IMR-90 (cell line): ENCODE measurements at regions not wholly inside any gene's neighbourhood (a gene's known extent, or its start where the extent isn't known, plus 50 kb on each side); places are given as distances from the start of the nearest gene placed in this dataset.

Experiments
- ATAC-seq: fragments of 200-7000 bp; cut with Tn5 transposase; 2 replicates; pipeline ENCODE4 v1.9.1; 2020; ENCODE audit warnings: low read depth, mild to moderate bottlenecking, moderate library complexity
- BruUV-seq: library from RNA; stranded (reverse); fragments of 400-500 nt; replicated peaks from 2 replicates; lab custom pipeline; 2021; lab: Mats Ljungman, UMichigan
- CTCF ChIA-PET: fragments of 300-600 bp; formaldehyde crosslinking; extraction: SDS; loops from one replicate; lab custom pipeline; 2021; ENCODE audit warnings: antibody characterized with exemption; lab: Yijun Ruan, JAX
- POLR2A ChIA-PET: fragments of 300-600 bp; sonication (Branson Sonifier 250); formaldehyde crosslinking; loops from one replicate; lab custom pipeline; 2022; ENCODE audit warnings: antibody characterized with exemption; ENCODE audit not compliant: unreplicated experiment; lab: Charles Lee
- DNase-seq: peaks from one replicate; pipeline ENCODE4 v3.0.0; 2013
- H2AFZ ChIP-seq: replicated peaks from 2 replicates; pipeline ENCODE3; 2013; ENCODE audit warnings: low read length, mild to moderate bottlenecking; ENCODE audit not compliant: poor library complexity
- H2AK5ac ChIP-seq: 2 replicates; pipeline ENCODE4 v1.6.1; 2013; ENCODE audit warnings: low read depth, low read length, inconsistent platforms
- H2AK9ac ChIP-seq: replicated peaks from 2 replicates; pipeline ENCODE3; 2013; ENCODE audit warnings: mild to moderate bottlenecking, low read depth, low read length, moderate library complexity; ENCODE audit not compliant: poor library complexity
- H2BK120ac ChIP-seq: 2 replicates; pipeline ENCODE4 v1.6.1; 2013; ENCODE audit warnings: low read depth, low read length, inconsistent platforms
- H2BK15ac ChIP-seq: 3 replicates; pipeline ENCODE4 v1.6.1; 2013; ENCODE audit warnings: low read depth, low read length, inconsistent platforms
- H2BK20ac ChIP-seq: 2 replicates; pipeline ENCODE4 v1.6.1; 2013; ENCODE audit warnings: low read depth, mild to moderate bottlenecking, inconsistent platforms, low read length, moderate library complexity
- H2BK5ac ChIP-seq: 2 replicates; pipeline ENCODE4 v1.6.1; 2013; ENCODE audit warnings: mild to moderate bottlenecking, low read depth, low read length, inconsistent platforms; ENCODE audit not compliant: poor library complexity, severe bottlenecking
- H3K14ac ChIP-seq: replicated peaks from 2 replicates; pipeline ENCODE4 v1.6.1; 2013; ENCODE audit warnings: low read depth, low read length, inconsistent platforms
- H3K18ac ChIP-seq: 2 replicates; pipeline ENCODE4 v1.6.1; 2013; ENCODE audit warnings: low read depth, low read length, control low read depth
- H3K23ac ChIP-seq: 2 replicates; pipeline ENCODE4 v1.6.1; 2013; ENCODE audit warnings: low read depth, low read length, inconsistent platforms
- H3K27ac ChIP-seq: 2 replicates; pipeline ENCODE4 v1.5.1; 2013; ENCODE audit warnings: mild to moderate bottlenecking, control low read depth, low read length; ENCODE audit not compliant: insufficient read depth
- H3K27me3 ChIP-seq: 2 replicates; pipeline ENCODE4 v1.6.1; 2013; ENCODE audit warnings: low read length; ENCODE audit not compliant: control insufficient read depth, insufficient read depth
- H3K36me3 ChIP-seq: 2 replicates; pipeline ENCODE4 v1.6.1; 2013; ENCODE audit warnings: low read length, mixed read lengths; ENCODE audit not compliant: control insufficient read depth, insufficient read depth
- H3K4ac ChIP-seq: 2 replicates; pipeline ENCODE4 v1.6.1; 2013; ENCODE audit warnings: low read depth, low read length, inconsistent platforms
- H3K4me1 ChIP-seq: 2 replicates; pipeline ENCODE4 v1.6.1; 2013; ENCODE audit warnings: low read length, mixed read lengths; ENCODE audit not compliant: control insufficient read depth, insufficient read depth
- H3K4me2 ChIP-seq: 2 replicates; pipeline ENCODE4 v1.6.1; 2013; ENCODE audit warnings: low read depth, mild to moderate bottlenecking, control low read depth, low read length, moderate library complexity
- H3K4me3 ChIP-seq: 2 replicates; pipeline ENCODE4 v1.5.1; 2013; ENCODE audit warnings: low read depth, mild to moderate bottlenecking, control low read depth, low read length, moderate library complexity; ENCODE audit not compliant: insufficient read depth
- H3K56ac ChIP-seq: 2 replicates; pipeline ENCODE4 v1.6.1; 2013; ENCODE audit warnings: low read length, inconsistent platforms; ENCODE audit not compliant: insufficient read depth; ENCODE audit errors: extremely low read depth
- H3K79me1 ChIP-seq, 2 experiments: 2 replicates each; pipeline ENCODE4 v1.6.1; 2013; ENCODE audit warnings: low read length in 2 of 2, inconsistent platforms in 1 of 2, low read depth in 1 of 2
- H3K9ac ChIP-seq: 2 replicates; pipeline ENCODE4 v1.6.1; 2013; ENCODE audit warnings: low read depth, low read length, control low read depth
- H3K9me1 ChIP-seq: 2 replicates; pipeline ENCODE4 v1.6.1; 2013; ENCODE audit warnings: low read length, inconsistent platforms; ENCODE audit not compliant: insufficient read depth
- H3K9me3 ChIP-seq: 2 replicates; pipeline ENCODE4 v1.6.1; 2013; ENCODE audit warnings: low read length; ENCODE audit not compliant: control insufficient read depth, insufficient read depth
- H4K20me1 ChIP-seq: 2 replicates; pipeline ENCODE4 v1.6.1; 2013; ENCODE audit warnings: low read length, inconsistent platforms; ENCODE audit not compliant: insufficient read depth
- H4K5ac ChIP-seq: 2 replicates; pipeline ENCODE4 v1.6.1; 2013; ENCODE audit warnings: mild to moderate bottlenecking, low read depth, low read length, control low read depth
- H4K8ac ChIP-seq, 2 experiments: 2 replicates each; pipeline ENCODE4 v1.6.1; 2013; ENCODE audit warnings: low read depth in 2 of 2, low read length in 2 of 2, control low read depth in 1 of 2, inconsistent platforms in 1 of 2
- H4K91ac ChIP-seq: 2 replicates; pipeline ENCODE4 v1.6.1; 2013; ENCODE audit warnings: low read depth, low read length, inconsistent platforms; ENCODE audit not compliant: insufficient read depth
- BHLHE40 ChIP-seq: fragments of 150-350 bp; IDR thresholded peaks from 2 replicates; pipeline ENCODE4 v1.6.1; 2016; ENCODE audit warnings: mild to moderate bottlenecking, low read depth, low read length
- CEBPB ChIP-seq: IDR thresholded peaks from 2 replicates; pipeline ENCODE4 v1.6.1; 2012; ENCODE audit warnings: low read depth, low read length, improper control_type of control experiment
- CHD1 ChIP-seq: IDR thresholded peaks from 2 replicates; pipeline ENCODE4 v1.6.1; 2012; ENCODE audit warnings: low read depth, low read length, improper control_type of control experiment
- CTCF ChIP-seq: conservative IDR thresholded peaks from 2 replicates; pipeline ENCODE4 v1.5.1; 2012; ENCODE audit warnings: mild to moderate bottlenecking, low read depth, low read length, improper control_type of control experiment
- ELK1 ChIP-seq: fragments of 150-350 bp; IDR thresholded peaks from 2 replicates; pipeline ENCODE4 v1.6.1; 2016; ENCODE audit warnings: low read depth, mild to moderate bottlenecking, low read length, moderate library complexity, borderline replicate concordance
- FOS ChIP-seq: fragments of 150-350 bp; IDR thresholded peaks from 2 replicates; pipeline ENCODE4 v1.6.1; 2016; ENCODE audit warnings: low read depth, low read length
- MAFK ChIP-seq: IDR thresholded peaks from 2 replicates; pipeline ENCODE4 v1.6.1; 2012; ENCODE audit warnings: low read depth, low read length, improper control_type of control experiment
- MAZ ChIP-seq: IDR thresholded peaks from 2 replicates; pipeline ENCODE4 v1.6.1; 2012; ENCODE audit warnings: low read depth, mild to moderate bottlenecking, low read length, improper control_type of control experiment, moderate library complexity, borderline replicate concordance
- MXI1 ChIP-seq: IDR thresholded peaks from 2 replicates; pipeline ENCODE4 v1.6.1; 2012; ENCODE audit warnings: low read depth, mild to moderate bottlenecking, low read length, moderate library complexity, borderline replicate concordance
- NFE2L2 ChIP-seq: fragments of 150-350 bp; IDR thresholded peaks from 2 replicates; pipeline ENCODE4 v1.6.1; 2016; ENCODE audit warnings: low read depth, mild to moderate bottlenecking, low read length
- POLR2A ChIP-seq: IDR thresholded peaks from 2 replicates; pipeline ENCODE4 v1.6.1; 2012; ENCODE audit warnings: mild to moderate bottlenecking, low read depth, low read length
- RAD21 ChIP-seq: IDR thresholded peaks from 2 replicates; pipeline ENCODE4 v1.6.1; 2012; ENCODE audit warnings: low read length, improper control_type of control experiment
- RCOR1 ChIP-seq: IDR thresholded peaks from 2 replicates; pipeline ENCODE4 v1.6.1; 2012; ENCODE audit warnings: mild to moderate bottlenecking, low read length, improper control_type of control experiment; ENCODE audit not compliant: insufficient replicate concordance
- RFX5 ChIP-seq: IDR thresholded peaks from 2 replicates; pipeline ENCODE4 v1.8.0; 2012; ENCODE audit warnings: low read depth, mild to moderate bottlenecking, low read length, moderate library complexity
- SMC3 ChIP-seq: fragments of 150-350 bp; IDR thresholded peaks from 2 replicates; pipeline ENCODE4 v1.6.1; 2016; ENCODE audit warnings: low read depth, mild to moderate bottlenecking, antibody characterized with exemption, low read length, moderate library complexity
- USF2 ChIP-seq: fragments of 150-350 bp; IDR thresholded peaks from 2 replicates; pipeline ENCODE4 v1.6.1; 2017; ENCODE audit warnings: mild to moderate bottlenecking, antibody characterized with exemption, low read length, low read depth
- WGBS, 2 experiments: methylation state at CpG; one replicate each; pipeline versions ENCODE4 v1.1.5 to v1.1.7; 2013; ENCODE audit warnings: missing lambda C conversion rate in 2 of 2; ENCODE audit not compliant: insufficient read length in 1 of 2; ENCODE audit errors: extremely low coverage in 2 of 2; 5-methylcytosine and 5-hydroxymethylcytosine counted together
- dilution Hi-C: fragments of 300-500 bp; cut with HindIII; formaldehyde crosslinking; loops from one replicate; pipeline ENCODE4 v1.14.3; 2018; ENCODE audit warnings: low sequenced_read_pairs; ENCODE audit not compliant: unreplicated experiment
- in situ Hi-C: fragments of 300-500 bp; cut with MboI; formaldehyde crosslinking; loops from 3 replicates; pipeline ENCODE4 v1.14.3; 2019; ENCODE audit warnings: low sequenced_read_pairs, inconsistent platforms, mixed read lengths
- intact Hi-C: fragments of 100-400 bp; cut with micrococcal nuclease; formaldehyde crosslinking; loops from 2 replicates; pipeline ENCODE4 v1.10.0; 2022

GRCh38 chr21:28066076-28066475 is 926.6 kb downstream of the LTN1 start:
- Histone ChIP-seq H3K23ac (no peak overlapping the region), H3K14ac (no peak overlapping the region), H3K4me3 (no peak overlapping the region), H3K36me3 (no peaks in the 10 kb centered on the region), H4K5ac (no peak overlapping the region), H3K27ac (no peak overlapping the region), H4K20me1 (no peaks in the 10 kb centered on the region), H3K9me1 (peaks cover 3% of the 10 kb centered on the region; the same call in 1 of the 2 replicates), H3K9ac (no peak overlapping the region), H2BK15ac (no peak overlapping the region), H3K4ac (no peak overlapping the region), H2AK9ac (no peak overlapping the region), H2BK20ac (no peak overlapping the region; the same call in 1 of the 2 replicates), H3K4me2 (no peak overlapping the region), H3K4me1 (peaks cover 8% of the 10 kb centered on the region), H2BK5ac (no peak overlapping the region), H3K79me1 (no peaks in the 10 kb centered on the region), H3K27me3 (no peaks in the 10 kb centered on the region), H2AK5ac (no peak overlapping the region), H4K91ac (no peak overlapping the region), H3K56ac (no peak overlapping the region), H4K8ac (peak overlapping the region in 1 of 2 experiments; percentile 57; a peak in 1 of 4 replicates), H3K18ac (no peak overlapping the region), H2AFZ (no peak overlapping the region), H3K9me3 (no peaks in the 10 kb centered on the region), H2BK120ac (no peak overlapping the region)
- in situ Hi-C loops (loop anchor here (25.0 kb wide), 2 partner anchors 671 to 871 kb away; no protein-coding TSS in a partner anchor), intact Hi-C loops (loop anchor here (5.0 to 10.0 kb wide), 5 partner anchors 49 to 501 kb away; no protein-coding TSS in a partner anchor), dilution Hi-C loops (no loop called here)
- WGBS, 2 experiments = no CpG with 5 or more reads among the region's 1 CpG
- ATAC-seq (no peak), DNase-seq (peak; percentile 8)
- BruUV-seq = no TSS peak
- POLR2A ChIA-PET = interaction anchor here (0.6 kb wide), 1 partner anchor 1265 kb away, joined by 3 read pairs; no protein-coding TSS in a partner anchor
- CTCF ChIA-PET = interaction anchor here (0.6 to 0.7 kb wide), 2 partner anchors 260 to 269 kb away, joined by 3 to 4 read pairs; no protein-coding TSS in a partner anchor
- TF ChIP-seq RCOR1 (no peak), SMC3 (no peak), BHLHE40 (no peak), ELK1 (no peak), MAFK (no peak), CEBPB (no peak), RAD21 (no peak), POLR2A (no peak), RFX5 (no peak), USF2 (no peak), MAZ (no peak), CTCF (no peak), NFE2L2 (no peak), CHD1 (no peak), FOS (no peak), MXI1 (no peak)
